ENCODE measurements at regions not wholly inside any gene's neighbourhood (a gene's known extent, or its start where the extent isn't known, plus 50 kb on each side); places are given as distances from the start of the nearest gene placed in this dataset.

GRCh38 chr7:114835303-114835702 is 86.6 kb upstream of the MDFIC start:
- DNase-seq (ENCODE audit: low spot score), result peak; percentile 4
- TF ChIP-seq CTCF (IDR thresholded peaks at IDR 0.05; ENCODE audit: extremely low read depth, missing control alignments), result no peak

GRCh38 chr7:114835861-114836260 is 86.0 kb upstream of the MDFIC start:
- no peak for DNase-seq (ENCODE audit: low spot score)
- TF ChIP-seq CTCF (IDR thresholded peaks at IDR 0.05; ENCODE audit: extremely low read depth, missing control alignments), result no peak

- DNase-seq (ENCODE audit: low spot score), result no peak
- no peak for TF ChIP-seq CTCF (IDR thresholded peaks at IDR 0.05; ENCODE audit: extremely low read depth, missing control alignments)
Observed at GRCh38 chr7:114842551-114843065, 79.3 kb upstream of the MDFIC start.

- TF ChIP-seq CTCF (IDR thresholded peaks at IDR 0.05; ENCODE audit: extremely low read depth, missing control alignments), result no peak
- DNase-seq (ENCODE audit: low spot score), result no peak
Observed at GRCh38 chr7:114843102-114843501, 78.8 kb upstream of the MDFIC start.

GRCh38 chr7:114851406-114852061 is 70.4 kb upstream of the MDFIC start:
- DNase-seq (ENCODE audit: low spot score), result no peak
- TF ChIP-seq CTCF (IDR thresholded peaks at IDR 0.05; ENCODE audit: extremely low read depth, missing control alignments), result no peak

GRCh38 chr7:114852293-114852692 is 69.6 kb upstream of the MDFIC start:
- DNase-seq (ENCODE audit: low spot score), result no peak
- TF ChIP-seq CTCF (IDR thresholded peaks at IDR 0.05; ENCODE audit: extremely low read depth, missing control alignments), result no peak

GRCh38 chr7:114853189-114853588 is 68.7 kb upstream of the MDFIC start:
- no peak for DNase-seq (ENCODE audit: low spot score)
- TF ChIP-seq CTCF (IDR thresholded peaks at IDR 0.05; ENCODE audit: extremely low read depth, missing control alignments), result no peak

Data from GM20000 (cell line).